HTR-8/SVneo (cell line): ENCODE measurements at regions not wholly inside any gene's neighbourhood (a gene's known extent, or its start where the extent isn't known, plus 50 kb on each side); places are given as distances from the start of the nearest gene placed in this dataset.

Source experiments
- DNase-seq: peaks from one replicate; pipeline ENCODE4 v3.0.0; 2011; ENCODE audit warnings: low spot score, mixed read lengths; ENCODE audit not compliant: insufficient read length
- FAIRE-seq: peaks from 2 replicates; lab custom pipeline; 2011; peaks lifted over from hg19 to GRCh38; lab: Jason Lieb, UNC

GRCh38 chr12:105954951-105955931 lies 183.5 kb downstream of the NUAK1 start:
- FAIRE-seq = no peak
- no peak for DNase-seq

- FAIRE-seq = no peak
These were observed 182.8 kb downstream of the NUAK1 start for GRCh38 chr12:105955976-105956375.

DNA sequence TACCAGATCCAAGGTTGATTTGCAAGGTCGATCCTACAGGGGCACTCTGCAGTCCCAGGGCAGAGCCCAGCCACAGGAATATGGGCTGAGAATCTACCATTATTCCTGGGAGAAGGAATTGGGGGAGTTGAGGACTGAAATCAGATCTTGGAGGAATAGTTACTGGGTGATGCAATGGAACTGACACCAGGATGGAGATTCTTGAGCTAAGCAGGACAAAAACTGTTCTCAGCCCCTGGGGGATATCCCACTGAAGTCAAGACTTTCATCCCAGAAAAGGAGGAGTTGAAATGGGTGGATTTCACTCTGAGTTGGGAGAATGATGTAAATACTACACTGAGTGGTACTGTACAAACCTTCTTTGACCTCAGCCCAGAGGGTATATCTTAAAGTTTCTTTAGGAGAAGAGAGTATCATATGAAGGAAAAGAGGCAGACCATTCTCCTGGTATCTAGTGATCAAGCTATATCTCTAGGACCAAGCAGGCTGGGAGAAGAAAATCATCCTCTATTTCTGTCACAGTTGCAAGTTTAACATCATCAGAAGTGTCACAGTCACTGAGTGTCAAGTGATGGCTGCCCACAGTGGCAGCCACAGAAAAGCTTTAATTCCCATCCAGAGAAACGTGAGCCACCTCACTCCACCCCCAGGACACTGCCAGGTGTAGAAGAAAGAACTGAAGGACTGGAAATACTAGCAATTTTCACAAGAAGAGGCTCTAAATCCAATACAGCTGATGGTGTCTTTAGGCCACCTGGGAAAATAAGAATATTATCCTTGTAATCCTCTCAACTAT lies 181.9 kb downstream of the NUAK1 start:
- no peak for FAIRE-seq
- DNase-seq = no peak

More at GRCh38 chr12:105955976-105956375, 182.8 kb downstream of the NUAK1 start:
- DNase-seq = no peak

DNA sequence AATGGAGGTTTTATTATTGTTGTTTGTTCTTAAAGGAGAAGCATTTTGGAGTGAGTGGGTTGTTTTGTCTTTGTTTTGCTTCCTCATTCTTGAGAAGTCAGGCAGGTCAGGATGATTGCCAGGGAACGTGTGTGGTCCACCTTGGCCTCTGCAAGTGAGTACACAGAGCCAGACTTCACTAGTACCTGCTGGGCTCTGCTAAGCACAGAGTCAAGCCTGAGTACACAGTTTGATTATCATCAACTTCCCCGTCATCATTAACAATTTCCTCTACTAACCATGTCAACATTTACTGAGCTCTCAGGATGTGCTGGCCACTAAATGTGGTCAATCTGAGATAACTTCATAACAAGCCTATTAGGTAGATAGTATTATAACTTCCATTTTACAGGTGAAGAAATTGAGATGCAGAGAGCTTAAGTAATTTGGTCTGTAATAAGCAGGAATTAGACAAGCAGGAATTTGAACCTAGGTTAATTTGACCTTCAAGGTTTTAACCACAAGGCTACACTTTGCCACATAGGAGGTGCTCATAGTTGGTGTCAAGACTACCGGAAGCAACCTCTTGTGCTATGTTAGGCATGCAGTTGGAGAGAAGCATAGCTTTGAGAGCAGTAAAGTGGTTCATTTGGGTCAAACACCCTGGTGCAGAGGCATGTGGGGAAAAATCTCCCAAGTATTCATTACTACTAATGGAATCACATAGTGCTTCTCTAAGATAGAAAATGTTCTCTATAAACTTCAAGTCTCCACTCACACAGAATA lies 178.3 kb downstream of the NUAK1 start:
- DNase-seq = no peak
- FAIRE-seq = no peak

DNA sequence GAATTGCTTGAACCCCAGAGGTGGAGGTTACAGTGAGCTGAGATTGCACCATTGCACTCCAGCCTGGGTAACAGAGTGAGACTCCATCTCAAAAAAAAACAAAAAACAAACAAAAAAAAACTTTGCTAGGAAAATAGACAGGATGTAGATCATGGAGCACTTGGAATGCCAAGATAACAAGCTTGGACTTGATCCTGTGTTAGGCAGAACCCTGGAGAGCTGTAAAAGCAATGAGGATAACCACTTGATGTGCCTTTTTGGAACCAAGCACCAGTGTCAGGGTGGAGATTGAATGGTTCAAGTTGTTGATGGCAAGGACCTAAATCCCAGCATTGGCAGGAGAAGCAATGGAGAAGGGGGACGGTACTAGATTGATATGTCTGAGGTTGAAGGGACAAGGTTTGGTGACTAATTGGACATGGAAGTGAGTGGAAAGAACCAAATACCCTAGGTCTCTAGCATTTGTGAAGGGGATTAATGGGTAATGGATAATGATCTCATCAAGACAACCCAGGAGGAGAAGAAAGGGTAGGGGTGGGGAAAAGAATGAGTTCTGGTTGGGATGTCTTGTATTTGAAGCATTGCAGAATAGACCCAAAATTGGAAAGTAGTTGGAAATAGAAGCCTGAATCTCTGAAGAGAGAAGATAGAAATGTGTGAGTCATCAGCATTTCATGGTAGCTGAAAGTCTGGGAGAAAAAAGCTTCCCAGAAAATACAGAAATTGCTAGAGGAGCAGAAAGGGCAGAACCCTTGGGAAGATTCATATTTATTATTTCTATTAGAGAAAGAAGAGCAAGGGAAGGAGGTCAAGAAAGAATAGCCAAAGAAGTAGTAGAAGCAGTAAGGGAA lies 176.7 kb downstream of the NUAK1 start:
- no peak for FAIRE-seq
- DNase-seq = no peak

- DNase-seq (no peak), FAIRE-seq (no peak)
These were observed 171.5 kb downstream of the NUAK1 start for GRCh38 chr12:105967038-105967776.

DNA sequence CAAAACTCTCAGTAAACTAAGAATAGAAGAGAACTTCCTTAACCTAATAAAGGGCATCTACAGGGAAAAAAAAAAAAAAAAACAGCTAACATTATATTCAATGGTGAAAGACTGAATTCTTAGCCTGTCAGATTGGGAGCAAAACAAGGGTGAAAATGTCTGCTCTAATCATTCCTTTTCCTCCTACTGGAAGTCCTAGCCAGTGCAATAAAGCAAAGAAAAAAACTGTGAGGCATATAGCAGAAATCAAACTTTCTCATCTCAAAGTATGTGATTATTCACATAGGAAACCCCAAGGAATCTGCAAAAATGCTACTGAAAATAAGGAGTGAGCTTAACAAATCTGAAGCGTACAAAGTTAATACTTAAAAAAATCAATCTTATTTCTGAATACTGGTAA lies 170.7 kb downstream of the NUAK1 start:
- FAIRE-seq = no peak
- DNase-seq = no peak

- DNase-seq = no peak
- no peak for FAIRE-seq
These were observed 167.9 kb downstream of the NUAK1 start for GRCh38 chr12:105970885-105971284.

- DNase-seq = no peak
- no peak for FAIRE-seq
These were observed 164.0 kb downstream of the NUAK1 start for GRCh38 chr12:105974738-105975137.

- no peak for FAIRE-seq
- DNase-seq = no peak
These were observed 163.4 kb downstream of the NUAK1 start for GRCh38 chr12:105975351-105975750.

DNA sequence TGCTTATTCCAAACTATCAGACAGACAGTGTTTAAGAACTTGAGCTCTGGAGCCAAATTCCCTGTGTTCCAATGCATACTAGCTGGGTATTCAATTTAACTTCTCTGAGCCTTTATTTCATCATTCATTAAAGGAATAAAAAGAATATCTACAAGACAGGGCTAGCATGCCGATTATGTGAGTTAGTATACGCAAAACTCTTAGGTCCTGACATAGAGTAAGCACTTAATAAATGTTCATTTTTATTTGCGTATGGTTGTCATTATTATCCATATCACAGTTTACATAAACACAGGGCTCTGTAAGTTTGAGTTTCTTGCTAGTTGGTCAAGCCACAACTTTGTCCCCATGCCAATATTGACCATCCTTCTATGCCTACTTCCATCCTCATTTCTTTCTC lies 161.5 kb downstream of the NUAK1 start:
- DNase-seq = no peak
- FAIRE-seq = no peak

DNA sequence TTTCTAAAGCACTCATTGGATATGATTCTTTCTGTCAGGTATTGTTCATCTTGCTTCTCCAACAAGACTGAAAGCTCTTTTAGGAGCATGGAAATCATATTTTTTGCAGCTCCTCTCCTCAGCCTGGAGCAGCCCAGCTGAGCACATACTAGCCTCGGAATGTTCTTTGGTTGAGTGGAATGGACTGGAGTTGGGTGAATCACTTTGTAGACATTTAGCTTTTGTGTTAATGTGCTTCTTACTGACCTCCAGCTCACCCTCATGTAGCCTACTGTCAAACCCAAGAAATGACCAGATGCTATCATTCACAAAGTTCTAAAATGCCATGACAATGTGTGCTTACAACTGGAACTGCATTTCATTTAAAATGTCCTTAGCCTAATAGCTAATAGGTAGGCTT lies 161.1 kb downstream of the NUAK1 start:
- FAIRE-seq (peak; percentile 46), DNase-seq (no peak)

- FAIRE-seq (no peak), DNase-seq (no peak)
These were observed 160.5 kb downstream of the NUAK1 start for GRCh38 chr12:105978276-105978675.

- DNase-seq (no peak), FAIRE-seq (no peak)
These were observed 160.1 kb downstream of the NUAK1 start for GRCh38 chr12:105978686-105979085.

GRCh38 chr12:105980085-105980484 lies 158.7 kb downstream of the NUAK1 start:
- FAIRE-seq = no peak
- no peak for DNase-seq

DNA sequence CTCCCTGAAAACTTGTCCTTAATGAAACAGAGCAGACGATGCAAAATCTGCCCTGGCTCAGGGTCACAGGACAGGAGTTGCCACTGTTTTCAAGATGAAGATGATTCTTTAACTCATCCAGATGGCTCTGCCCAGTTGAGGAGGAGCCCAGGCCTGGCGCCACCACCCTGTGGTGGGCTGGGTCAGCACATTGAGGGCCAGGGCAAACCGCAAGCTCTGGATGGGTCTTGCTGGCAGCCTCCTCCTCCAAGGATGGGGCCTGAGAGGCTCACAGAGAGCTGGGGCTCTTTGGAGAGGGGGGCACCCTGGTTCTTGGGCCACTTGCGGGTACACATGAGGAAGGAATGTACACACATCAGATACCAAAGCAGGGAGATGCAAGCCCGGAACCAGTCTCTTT lies 158.2 kb downstream of the NUAK1 start:
- no peak for FAIRE-seq
- no peak for DNase-seq

GRCh38 chr12:105982022-105982421 lies 156.7 kb downstream of the NUAK1 start:
- no peak for FAIRE-seq
- DNase-seq = no peak

DNA sequence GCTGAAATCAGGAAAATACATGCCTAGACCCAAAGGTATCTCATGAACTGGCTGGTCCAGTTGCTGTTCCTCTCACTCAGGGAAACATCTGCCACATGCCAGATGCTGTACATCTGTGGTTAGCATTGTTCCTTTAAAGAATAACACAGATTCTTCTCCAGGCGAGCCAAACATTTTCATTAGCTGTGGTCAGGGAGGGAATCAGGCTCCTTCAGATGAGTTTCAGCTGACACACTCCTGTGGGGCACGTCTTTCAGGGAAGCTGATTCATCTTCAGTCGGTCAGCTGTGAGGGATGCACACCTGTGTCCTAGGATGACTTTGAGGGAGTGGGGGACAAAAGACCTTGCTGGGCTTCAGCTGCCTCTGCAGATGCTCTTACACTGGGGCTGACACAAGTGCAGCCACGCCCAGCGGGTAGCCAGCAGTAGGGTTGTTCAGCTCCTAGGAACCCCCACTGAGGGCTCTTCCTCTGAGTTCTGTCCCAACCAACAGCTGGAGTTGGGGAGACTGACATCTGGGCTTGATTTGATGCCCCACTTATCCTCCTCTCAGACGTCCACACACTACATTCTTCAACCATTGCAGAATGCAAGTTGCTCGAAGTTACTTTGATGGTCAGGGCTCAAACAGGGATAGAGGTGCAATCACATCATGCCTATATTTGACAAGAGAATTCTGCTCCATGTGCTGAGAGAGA lies 155.0 kb downstream of the NUAK1 start:
- FAIRE-seq (peak; percentile 9), DNase-seq (no peak)
